GM12865 (cell line): ENCODE measurements at regions not wholly inside any gene's neighbourhood (a gene's known extent, or its start where the extent isn't known, plus 50 kb on each side); places are given as distances from the start of the nearest gene placed in this dataset.
A peak's percentile ranks its signal among the peaks of the same experiment; 100 is the strongest.
"Not testable (repeated sequence)": the region's sequence is repeated elsewhere in the genome, so short reads cannot be mapped to it uniquely, and the experiment has no call there.

ENCODE experiments used
- DNase-seq: peaks from one replicate; pipeline ENCODE4 v3.0.0; 2010; ENCODE audit warnings: low read depth
- H3K4me3 ChIP-seq: 2 replicates; pipeline ENCODE4 v1.5.1; 2011; ENCODE audit warnings: mild to moderate bottlenecking, low read depth, low read length, control low read depth
- TF ChIP-seq, protein P1 (sequence below): IDR thresholded peaks from 2 replicates; pipeline ENCODE4 v1.5.1; 2011; ENCODE audit warnings: low read length, control low read depth, low read depth, inconsistent platforms; ENCODE audit not compliant: insufficient read depth; ENCODE audit errors: missing control alignments

DNA sequence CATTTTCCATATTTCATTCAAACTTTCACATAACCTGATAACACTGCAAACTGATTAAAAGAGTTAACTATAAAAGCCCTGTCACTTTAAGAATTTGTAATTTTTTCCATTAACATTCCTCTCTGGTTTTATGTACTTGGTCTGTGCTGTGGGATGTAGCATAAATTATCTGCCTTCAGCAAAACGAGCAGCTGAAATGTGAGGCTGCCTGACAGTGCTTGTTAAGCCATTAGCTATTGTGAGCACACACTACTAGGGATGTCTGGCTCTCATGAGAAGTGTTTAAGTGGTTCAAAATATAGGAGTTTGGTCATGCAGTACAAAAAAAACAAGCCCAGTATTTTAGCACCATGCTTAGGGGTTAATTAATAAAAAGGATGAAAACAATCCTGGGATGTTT is 63.0 kb downstream of the HOXA1 start:
- TF ChIP-seq, protein P1, sequence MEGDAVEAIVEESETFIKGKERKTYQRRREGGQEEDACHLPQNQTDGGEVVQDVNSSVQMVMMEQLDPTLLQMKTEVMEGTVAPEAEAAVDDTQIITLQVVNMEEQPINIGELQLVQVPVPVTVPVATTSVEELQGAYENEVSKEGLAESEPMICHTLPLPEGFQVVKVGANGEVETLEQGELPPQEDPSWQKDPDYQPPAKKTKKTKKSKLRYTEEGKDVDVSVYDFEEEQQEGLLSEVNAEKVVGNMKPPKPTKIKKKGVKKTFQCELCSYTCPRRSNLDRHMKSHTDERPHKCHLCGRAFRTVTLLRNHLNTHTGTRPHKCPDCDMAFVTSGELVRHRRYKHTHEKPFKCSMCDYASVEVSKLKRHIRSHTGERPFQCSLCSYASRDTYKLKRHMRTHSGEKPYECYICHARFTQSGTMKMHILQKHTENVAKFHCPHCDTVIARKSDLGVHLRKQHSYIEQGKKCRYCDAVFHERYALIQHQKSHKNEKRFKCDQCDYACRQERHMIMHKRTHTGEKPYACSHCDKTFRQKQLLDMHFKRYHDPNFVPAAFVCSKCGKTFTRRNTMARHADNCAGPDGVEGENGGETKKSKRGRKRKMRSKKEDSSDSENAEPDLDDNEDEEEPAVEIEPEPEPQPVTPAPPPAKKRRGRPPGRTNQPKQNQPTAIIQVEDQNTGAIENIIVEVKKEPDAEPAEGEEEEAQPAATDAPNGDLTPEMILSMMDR: no peak
- DNase-seq: no peak
- H3K4me3 ChIP-seq: no peak overlapping the region

DNA sequence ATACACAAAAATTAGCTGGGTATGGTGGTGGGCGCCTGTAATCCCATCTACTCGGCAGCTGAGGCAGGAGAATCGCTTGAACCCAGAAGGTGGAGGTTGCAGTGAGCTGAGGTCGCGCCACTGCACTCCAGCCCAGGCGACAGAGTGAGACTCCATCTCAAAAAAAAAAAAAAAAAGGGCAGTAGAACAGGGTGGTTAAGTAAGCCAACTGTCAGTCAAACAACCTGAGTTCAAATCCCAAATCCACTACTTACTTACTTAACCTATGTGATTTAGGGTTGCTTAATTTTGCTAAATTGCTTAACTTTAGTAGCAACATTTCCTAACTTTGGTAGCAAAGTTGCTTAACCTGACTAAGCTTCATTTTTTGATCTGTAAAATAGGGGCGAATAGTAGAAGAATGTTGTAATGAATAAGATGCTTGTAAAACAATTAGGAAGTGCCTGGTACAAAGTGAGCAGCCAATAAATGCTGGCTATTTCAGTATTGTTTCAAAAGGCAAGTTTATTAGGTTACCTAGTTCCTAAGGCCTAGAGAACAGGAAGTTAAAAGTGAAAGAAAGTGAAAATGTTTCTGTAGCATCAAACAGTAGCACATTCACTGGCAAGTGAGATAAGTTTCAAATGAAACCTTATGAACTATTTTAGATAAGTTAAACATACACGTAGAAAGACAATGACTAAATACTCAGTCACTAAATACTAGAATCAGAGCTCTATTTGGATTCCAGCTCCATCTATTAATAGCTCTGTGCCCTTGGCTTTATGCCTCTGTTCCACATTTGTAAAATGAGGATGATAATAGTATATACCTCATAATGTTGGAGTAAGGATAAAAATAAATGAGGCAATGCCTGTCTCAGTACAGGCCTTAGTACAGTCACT is 64.3 kb downstream of the HOXA1 start:
- H3K4me3 ChIP-seq: no peak overlapping the region
- TF ChIP-seq, protein P1: no peak
- peak; percentile 36 for DNase-seq

DNA sequence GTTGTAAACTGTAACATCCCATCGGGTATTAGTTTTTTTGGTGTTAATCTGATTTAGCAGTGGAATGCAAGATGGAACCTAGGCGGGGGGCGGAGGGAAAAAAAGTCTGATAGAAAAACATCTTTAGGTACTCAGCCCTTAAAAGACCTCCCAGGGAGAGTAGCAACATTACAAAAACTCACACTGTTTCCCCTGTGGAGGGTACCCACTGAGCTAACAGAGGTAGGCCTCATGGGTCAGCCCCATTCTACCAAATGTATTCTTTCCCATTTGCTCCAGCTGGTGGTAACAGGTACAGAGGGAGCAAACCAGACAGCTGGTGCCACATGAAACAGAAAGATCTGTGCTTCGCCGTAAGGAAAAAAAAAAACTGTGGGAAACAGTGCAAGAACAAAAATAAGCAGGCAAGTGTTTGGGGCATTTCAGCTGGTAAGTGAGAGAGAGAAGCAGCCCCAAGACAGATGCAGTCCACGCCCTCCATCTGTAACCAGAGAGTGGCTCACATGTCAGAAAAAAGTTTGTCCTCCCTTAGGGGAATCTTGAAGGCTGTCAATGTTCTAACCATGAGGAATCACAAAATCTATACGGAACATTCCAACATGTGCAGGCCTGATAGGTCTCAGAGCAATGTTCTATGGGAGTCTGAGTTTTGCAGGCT is 65.3 kb downstream of the HOXA1 start:
- DNase-seq: no peak
- TF ChIP-seq, protein P1: no peak
- H3K4me3 ChIP-seq: no peak overlapping the region

DNA sequence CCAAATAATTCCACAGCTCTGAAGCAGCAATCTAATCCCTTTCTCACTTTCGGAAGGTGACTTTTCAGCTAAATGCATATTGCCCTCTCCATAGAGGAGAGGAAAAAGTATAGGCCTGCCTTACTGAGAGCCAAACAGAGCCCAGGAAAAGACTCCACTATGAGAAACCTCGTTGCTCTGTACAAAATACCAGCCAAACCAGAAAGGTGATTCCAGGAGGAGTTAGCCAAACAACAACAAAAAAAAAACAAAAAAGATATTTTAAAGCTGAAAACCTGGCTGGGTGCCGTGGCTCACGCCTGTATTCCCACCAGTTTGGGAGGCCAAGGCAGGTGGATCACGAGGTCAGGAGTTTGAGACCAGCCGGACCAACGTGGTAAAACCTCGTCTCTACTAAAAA is 70.5 kb downstream of the HOXA1 start:
- H3K4me3 ChIP-seq: no peak overlapping the region
- no peak for DNase-seq
- TF ChIP-seq, protein P1: no peak

DNA sequence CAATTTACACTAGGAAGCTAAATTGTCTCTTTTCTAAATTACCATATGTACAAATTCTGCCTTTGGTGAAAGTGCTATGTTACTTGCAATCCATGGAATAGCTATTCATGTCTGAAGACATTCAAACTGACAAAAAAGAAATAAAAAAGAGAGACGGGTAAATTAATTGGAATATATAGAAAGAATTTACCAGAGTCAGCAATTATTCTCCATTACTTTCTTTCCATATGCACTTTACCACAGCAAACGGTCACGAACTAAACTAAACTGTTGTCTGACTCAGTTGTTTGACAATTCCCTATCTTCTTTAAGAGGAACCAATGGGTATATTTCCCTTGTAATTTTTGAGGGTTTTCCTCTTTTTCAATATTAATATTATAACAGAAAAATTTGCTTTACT is 85.7 kb downstream of the HOXA1 start:
- DNase-seq: no peak
- TF ChIP-seq, protein P1: no peak
- no peak overlapping the region for H3K4me3 ChIP-seq

DNA sequence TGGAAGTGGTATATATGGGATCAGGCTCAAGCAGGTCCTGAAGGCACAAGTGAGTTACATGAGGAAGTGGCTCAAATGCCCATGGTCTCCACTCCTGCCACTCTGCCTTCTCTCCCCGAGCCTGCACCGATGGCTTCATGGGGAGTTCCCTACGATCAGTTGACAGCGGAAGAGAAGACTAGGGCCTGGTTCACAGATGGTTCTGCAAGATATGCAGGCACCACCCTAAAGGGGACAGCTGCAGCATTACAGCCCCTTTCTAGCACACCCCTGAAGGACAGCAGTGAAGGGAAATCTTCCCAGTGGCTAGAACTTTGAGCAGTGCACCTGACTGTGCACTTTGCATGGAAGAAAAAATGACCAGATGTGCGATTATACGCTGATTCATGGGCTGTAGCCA is 95.3 kb downstream of the HOXA1 start:
- TF ChIP-seq, protein P1: no peak
- DNase-seq: no peak
- no peak overlapping the region for H3K4me3 ChIP-seq

DNA sequence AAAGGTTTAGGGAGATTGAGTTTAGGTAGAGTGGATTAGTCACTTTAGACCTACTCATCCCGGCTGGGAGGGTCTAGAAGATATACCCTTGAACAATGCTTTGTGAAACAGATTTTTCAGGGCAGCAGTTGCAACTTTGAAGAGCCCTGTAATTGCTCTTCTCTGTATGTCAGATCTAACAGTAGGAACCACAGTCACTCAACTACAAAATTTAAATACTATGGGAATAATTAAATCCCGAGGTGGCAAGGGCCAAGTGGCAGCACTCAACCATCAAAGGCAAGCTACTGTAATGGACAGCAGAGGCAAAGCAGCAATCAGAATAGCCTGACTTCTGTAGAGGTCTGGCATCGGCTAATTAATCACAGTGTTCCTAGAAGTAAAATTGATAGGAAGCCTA is 97.5 kb downstream of the HOXA1 start:
- H3K4me3 ChIP-seq, DNase-seq: not testable (repeated sequence)
